ENCODE measurements at regions not wholly inside any gene's neighbourhood (a gene's known extent, or its start where the extent isn't known, plus 50 kb on each side); places are given as distances from the start of the nearest gene placed in this dataset.

- Histone ChIP-seq H2AFZ (replicated peaks) (no peak overlapping the region), H3K4me3 (no peak overlapping the region), H3K79me2 (ENCODE audit: low read depth) (no peaks in the 10 kb centered on the region), H3K27me3 (no peaks in the 10 kb centered on the region), H3K4me1 (no peaks in the 10 kb centered on the region), H3K27ac (no peak overlapping the region), H3K4me2 (no peak overlapping the region), H4K20me1 (ENCODE audit: low read depth) (no peaks in the 10 kb centered on the region), H3K36me3 (no peaks in the 10 kb centered on the region), H3K9me3 (ENCODE audit: low read depth) (no peaks in the 10 kb centered on the region), H3K9ac (no peak overlapping the region), H3F3A (ENCODE audit: low read depth) (no peaks in the 10 kb centered on the region)
- Mint-ChIP-seq H3K36me3 (no peaks in the 10 kb centered on the region), H3K27ac (no peak overlapping the region), H3K27me3 (ENCODE audit: insufficient read depth, low read depth) (no peaks in the 10 kb centered on the region), H3K4me1 (no peaks in the 10 kb centered on the region), H3K9me3 (peaks cover 3% of the 10 kb centered on the region), H3K4me3 (no peak overlapping the region)
- no peak for DNase-seq (ENCODE audit: low spot score)
- TF ChIP-seq CTCF (IDR thresholded peaks at IDR 0.05) (no peak), EZH2 (IDR thresholded peaks at IDR 0.05) (no peak), EZH2phosphoT487 (IDR thresholded peaks at IDR 0.05) (no peak)
These were observed 52.3 kb upstream of the SIPA1L2 start for GRCh38 chr1:232682248-232682647.

DNA sequence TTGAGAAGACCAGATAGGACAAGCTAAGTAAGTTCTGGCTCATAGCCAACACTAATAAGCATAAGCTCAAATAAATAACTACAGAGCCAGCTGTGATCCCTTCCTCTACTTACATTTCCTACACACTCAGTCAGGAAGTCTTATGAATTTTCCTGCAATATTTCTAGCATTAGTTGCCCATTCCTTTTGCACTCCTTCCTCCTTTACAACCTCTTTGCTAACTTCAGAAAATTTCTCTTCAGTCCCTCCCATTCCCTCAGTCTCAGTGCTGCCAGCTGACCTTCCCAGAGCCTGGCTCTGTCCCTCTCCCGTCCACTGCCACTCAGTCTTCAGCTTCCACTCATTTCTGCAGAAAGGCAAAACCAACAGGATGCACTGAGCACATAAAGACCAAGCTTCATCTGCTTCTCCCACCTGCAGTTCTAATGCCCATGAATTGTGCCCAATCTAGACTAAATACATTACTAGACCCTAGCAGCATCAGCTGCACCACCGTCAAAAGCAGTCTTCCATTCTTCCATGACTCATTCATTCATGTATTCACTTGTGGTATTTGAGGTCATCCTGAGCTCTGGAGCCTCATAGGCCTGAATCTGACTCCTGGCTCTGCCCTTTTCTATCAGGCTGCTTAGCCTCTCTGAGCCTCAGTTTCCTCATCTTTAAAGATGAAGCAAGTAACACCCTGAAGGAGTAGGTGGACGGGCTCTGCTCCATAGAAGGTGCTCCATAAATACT lies 54.6 kb upstream of the SIPA1L2 start:
- no peak overlapping the region for H3K4me3 Mint-ChIP-seq
- H3K27ac ChIP-seq: no peak overlapping the region
- H3F3A ChIP-seq (ENCODE audit: low read depth): no peaks in the 10 kb centered on the region
- no peaks in the 10 kb centered on the region for H3K36me3 Mint-ChIP-seq
- peaks cover 3% of the 10 kb centered on the region for H3K9me3 Mint-ChIP-seq
- H3K9me3 ChIP-seq (ENCODE audit: low read depth): no peaks in the 10 kb centered on the region
- no peak overlapping the region for H3K9ac ChIP-seq
- no peaks in the 10 kb centered on the region for H4K20me1 ChIP-seq (ENCODE audit: low read depth)
- no peaks in the 10 kb centered on the region for H3K27me3 Mint-ChIP-seq (ENCODE audit: insufficient read depth, low read depth)
- no peak overlapping the region for H3K4me2 ChIP-seq
- no peak overlapping the region for H3K4me3 ChIP-seq
- H2AFZ ChIP-seq (replicated peaks): no peak overlapping the region
- H3K36me3 ChIP-seq: no peaks in the 10 kb centered on the region
- no peaks in the 10 kb centered on the region for H3K79me2 ChIP-seq (ENCODE audit: low read depth)
- H3K4me1 Mint-ChIP-seq: no peaks in the 10 kb centered on the region
- no peaks in the 10 kb centered on the region for H3K4me1 ChIP-seq
- H3K27ac Mint-ChIP-seq: no peak overlapping the region
- DNase-seq (ENCODE audit: low spot score): no peak
- no peak for TF ChIP-seq CTCF (IDR thresholded peaks at IDR 0.05)
- TF ChIP-seq EZH2 (IDR thresholded peaks at IDR 0.05): no peak
- no peak for TF ChIP-seq EZH2phosphoT487 (IDR thresholded peaks at IDR 0.05)
- no peaks in the 10 kb centered on the region for H3K27me3 ChIP-seq

- Histone ChIP-seq H3F3A (ENCODE audit: low read depth) (no peaks in the 10 kb centered on the region), H4K20me1 (ENCODE audit: low read depth) (no peaks in the 10 kb centered on the region), H3K27ac (no peak overlapping the region), H3K9me3 (ENCODE audit: low read depth) (no peaks in the 10 kb centered on the region), H2AFZ (replicated peaks) (no peak overlapping the region), H3K9ac (no peak overlapping the region), H3K79me2 (ENCODE audit: low read depth) (no peaks in the 10 kb centered on the region), H3K36me3 (no peaks in the 10 kb centered on the region), H3K4me2 (no peak overlapping the region), H3K4me1 (no peaks in the 10 kb centered on the region), H3K27me3 (no peaks in the 10 kb centered on the region), H3K4me3 (no peak overlapping the region)
- H3K36me3 Mint-ChIP-seq: no peaks in the 10 kb centered on the region
- no peak for DNase-seq (ENCODE audit: low spot score)
- no peaks in the 10 kb centered on the region for H3K27me3 Mint-ChIP-seq (ENCODE audit: insufficient read depth, low read depth)
- H3K9me3 Mint-ChIP-seq: no peaks in the 10 kb centered on the region
- H3K4me3 Mint-ChIP-seq: no peak overlapping the region
- TF ChIP-seq EZH2 (IDR thresholded peaks at IDR 0.05) (no peak), CTCF (IDR thresholded peaks at IDR 0.05) (no peak), EZH2phosphoT487 (IDR thresholded peaks at IDR 0.05) (no peak)
- no peaks in the 10 kb centered on the region for H3K4me1 Mint-ChIP-seq
- H3K27ac Mint-ChIP-seq: no peak overlapping the region
These were observed 56.4 kb upstream of the SIPA1L2 start for GRCh38 chr1:232686346-232686745.

Measured in neural progenitor cell (in vitro differentiated cells).